ENCODE measurements at regions not wholly inside any gene's neighbourhood (a gene's known extent, or its start where the extent isn't known, plus 50 kb on each side); places are given as distances from the start of the nearest gene placed in this dataset.
"Not testable (repeated sequence)": the region's sequence is repeated elsewhere in the genome, so short reads cannot be mapped to it uniquely, and the experiment has no call there.

DNA sequence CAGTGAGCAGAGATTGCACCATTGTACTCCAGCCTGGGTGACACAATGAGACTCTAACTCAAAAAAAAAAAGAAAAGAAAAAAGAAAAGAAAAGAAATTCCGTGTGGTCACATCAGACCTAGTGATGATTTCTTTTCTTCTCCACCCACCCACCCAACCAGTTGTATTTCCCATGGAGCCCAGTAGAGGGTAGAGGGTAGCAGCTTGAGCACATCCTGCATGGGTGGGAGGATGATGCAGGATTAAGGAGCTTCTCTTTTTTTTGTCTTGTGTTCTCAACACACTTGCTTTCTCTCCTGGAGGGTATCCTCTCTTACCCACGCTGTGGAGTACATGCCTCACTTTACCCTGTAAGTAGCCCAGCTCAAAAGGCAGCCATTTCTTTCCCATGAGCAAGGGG, 118.6 kb upstream of the CARD11 start:
- DNase-seq (ENCODE audit: low read depth in 3 of 3), result no peak

DNA sequence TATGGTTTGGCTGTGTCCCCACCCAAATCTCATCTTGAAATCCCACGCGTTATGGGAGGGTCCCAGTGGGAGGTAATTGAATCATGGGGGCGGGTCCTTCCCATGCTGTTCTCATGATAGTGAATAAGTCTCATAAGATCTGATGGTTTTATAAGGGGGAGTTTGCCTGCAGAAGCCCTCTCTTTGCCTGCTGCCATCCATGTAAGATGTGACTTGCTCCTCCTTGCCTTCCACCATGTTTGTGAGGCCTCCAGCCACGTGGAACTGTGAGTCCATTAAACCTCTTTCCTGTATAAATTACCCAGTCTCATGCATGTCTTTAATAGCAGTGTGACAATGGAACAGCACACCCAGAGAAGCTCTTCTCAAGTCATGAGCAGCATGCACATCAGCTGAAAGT, 119.1 kb upstream of the CARD11 start:
- DNase-seq (ENCODE audit: low read depth in 3 of 3), result not testable (repeated sequence)

DNA sequence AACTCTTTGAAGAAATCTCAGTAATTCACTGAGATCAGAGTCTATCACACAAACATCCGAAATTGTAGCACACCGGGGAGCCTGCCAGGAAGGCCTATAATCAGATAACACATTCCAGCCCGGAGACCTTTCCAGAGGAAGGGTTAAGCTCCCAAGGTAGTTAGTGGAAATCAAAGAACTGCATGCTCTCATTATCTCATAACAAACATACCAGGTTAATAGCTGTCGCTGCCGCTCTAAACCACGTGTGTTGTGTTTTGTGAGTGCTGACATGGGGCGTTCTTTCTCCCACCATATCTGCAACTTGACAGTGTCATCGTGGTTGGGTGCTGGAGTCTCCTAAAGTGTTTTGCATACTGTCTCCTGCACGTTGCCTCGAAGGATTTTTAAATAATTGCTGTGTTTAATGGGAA, 120.7 kb upstream of the CARD11 start:
- no peak for DNase-seq (ENCODE audit: low read depth in 3 of 3)

- no peak for DNase-seq (ENCODE audit: low read depth in 3 of 3)
These were observed 122.3 kb upstream of the CARD11 start for GRCh38 chr7:3165681-3166580.

DNA sequence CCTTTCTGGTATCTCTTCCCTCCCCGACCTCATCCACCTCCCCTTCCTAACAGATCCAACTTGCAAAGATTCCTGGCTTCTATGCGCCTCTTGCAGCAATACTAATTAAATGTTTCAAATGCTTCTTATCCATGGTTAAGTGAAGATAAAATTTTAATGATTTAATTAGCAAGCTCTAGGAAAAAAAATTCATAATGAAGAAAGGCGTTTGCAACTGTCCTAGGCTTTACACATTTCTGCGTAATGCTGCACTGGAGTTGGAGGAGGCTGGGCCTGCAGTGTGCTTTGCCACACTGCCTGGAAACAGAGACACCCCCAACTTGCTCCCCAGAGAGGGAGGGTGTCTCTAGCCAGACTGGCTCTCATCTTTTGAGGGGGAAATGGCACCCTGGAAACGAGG, 123.9 kb upstream of the CARD11 start:
- DNase-seq (ENCODE audit: low read depth in 3 of 3), result no peak

GRCh38 chr7:3168370-3168769, 124.7 kb upstream of the CARD11 start:
- no peak for DNase-seq (ENCODE audit: low read depth in 3 of 3)

DNA sequence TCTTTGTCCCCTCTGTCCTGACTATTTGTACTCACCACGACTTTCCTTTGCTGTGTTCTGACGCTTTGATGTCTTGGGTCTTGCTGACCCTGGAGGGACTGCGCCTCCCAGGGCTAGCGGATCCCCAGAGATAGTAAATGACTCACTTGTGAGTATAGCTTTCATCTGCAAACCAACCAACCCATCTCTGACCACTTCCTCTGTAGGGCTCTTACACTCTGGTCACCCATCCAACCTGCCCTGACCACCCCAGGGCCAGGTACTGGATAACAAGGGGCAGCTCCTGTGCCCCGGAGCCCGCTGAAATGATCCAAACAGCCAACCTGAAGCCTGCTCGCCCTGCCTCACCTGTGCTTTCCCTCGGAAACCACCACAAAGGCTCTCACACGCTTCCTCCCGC, 125.2 kb upstream of the CARD11 start:
- DNase-seq (ENCODE audit: low read depth in 3 of 3), result no peak

- no peak for DNase-seq (ENCODE audit: low read depth in 3 of 3)
These were observed 128.2 kb upstream of the SDK1 start for GRCh38 chr7:3172768-3173280.

- DNase-seq (ENCODE audit: low read depth in 3 of 3), result no peak
These were observed 126.4 kb upstream of the SDK1 start for GRCh38 chr7:3174515-3175284.

GRCh38 chr7:3175285-3175902, 125.7 kb upstream of the SDK1 start:
- no peak for DNase-seq (ENCODE audit: low read depth in 3 of 3)

- DNase-seq (ENCODE audit: low read depth in 3 of 3), result no peak
These were observed 124.7 kb upstream of the SDK1 start for GRCh38 chr7:3176112-3177000.

DNA sequence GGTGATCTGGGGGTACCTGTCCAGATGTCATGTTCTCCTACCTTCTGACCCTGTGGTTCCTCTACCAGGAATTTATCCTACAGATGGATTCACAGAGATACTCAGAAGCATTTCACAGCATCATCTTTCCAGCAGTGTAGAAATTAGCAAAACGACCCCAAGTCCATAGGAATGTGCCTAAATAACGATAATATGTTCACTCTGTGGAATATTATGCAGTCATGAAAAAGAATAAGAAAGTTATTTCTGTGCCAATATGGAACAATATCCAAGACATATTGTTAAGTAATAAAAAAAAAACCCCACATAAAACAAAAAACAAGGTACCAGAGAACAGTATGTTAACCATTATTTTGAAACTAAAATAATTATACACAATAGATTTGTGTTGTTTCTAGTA, 123.8 kb upstream of the SDK1 start:
- no peak for DNase-seq (ENCODE audit: low read depth in 3 of 3)

GRCh38 chr7:3179456-3179855, 121.6 kb upstream of the SDK1 start:
- no peak for DNase-seq (ENCODE audit: low read depth in 3 of 3)

DNA sequence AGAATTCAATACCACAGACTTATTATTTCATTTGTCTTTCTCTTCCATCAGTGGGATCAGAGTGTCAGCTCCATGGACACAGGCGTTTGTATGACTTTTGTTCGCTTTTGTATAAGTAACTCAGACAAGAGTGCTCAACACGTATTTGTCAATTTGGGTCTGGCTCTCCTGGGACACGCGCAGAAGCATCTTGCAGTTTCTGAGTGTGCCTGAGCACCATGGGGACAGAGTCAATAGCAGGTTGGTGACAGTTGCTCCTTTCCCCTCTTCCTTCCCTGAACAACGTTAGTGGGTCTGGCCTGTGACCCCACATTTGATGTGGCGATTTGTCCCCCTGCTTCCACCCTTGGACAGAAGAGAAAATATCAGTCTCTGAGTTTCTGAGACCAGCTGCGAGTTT, 120.4 kb upstream of the SDK1 start:
- no peak for DNase-seq (ENCODE audit: low read depth in 3 of 3)

- DNase-seq (ENCODE audit: low read depth in 3 of 3), result not testable (repeated sequence)
These were observed 119.0 kb upstream of the SDK1 start for GRCh38 chr7:3182055-3182454.

DNA sequence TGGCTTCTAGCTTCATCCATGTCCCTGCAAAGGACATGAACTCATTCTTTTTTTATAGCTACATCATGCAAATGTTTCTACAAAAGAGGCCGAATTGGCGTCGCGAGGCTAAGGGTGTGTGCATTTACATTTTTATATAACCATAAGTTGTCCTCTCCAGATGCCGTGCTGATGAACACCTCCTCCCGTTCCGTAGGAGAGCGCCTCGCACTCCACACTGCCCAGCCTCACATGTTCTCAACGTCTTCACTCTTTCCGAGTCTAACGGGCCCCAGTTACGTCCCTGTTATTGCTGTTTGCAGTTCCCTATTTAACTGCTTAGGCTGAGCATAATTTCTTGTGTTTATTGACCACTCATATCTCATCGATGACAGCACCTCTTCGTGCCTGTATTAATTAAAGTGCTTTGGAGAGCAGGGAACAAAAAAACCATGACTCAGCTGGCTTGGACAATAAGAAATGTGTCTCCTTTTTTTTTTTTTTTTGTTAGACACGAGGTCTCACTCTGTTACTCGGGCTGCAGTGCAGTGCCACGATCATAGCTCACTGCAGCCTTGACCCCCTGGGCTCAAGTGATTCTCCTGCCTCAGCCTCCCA, 113.5 kb upstream of the SDK1 start:
- no peak for DNase-seq (ENCODE audit: low read depth in 3 of 3)

DNA sequence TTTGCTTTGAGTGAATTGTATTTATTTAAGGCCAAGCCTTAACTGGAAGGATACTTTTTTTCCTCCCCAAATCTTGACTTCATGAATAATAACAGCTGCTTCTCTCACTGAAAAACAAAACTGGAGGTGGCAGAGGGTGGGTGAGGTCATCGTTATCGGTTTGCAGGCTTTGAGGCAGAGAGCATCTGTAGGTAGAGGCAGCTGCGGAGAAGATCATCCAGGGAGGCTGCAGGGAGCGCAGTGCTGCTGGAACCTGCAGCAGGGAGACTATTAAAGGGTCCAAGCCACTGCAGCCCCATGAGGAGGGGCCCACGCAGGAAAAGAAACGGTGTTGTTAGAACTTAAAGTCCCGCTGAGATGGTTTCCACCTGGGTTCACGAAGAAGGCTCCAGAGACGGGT, 112.1 kb upstream of the SDK1 start:
- DNase-seq (ENCODE audit: low read depth in 3 of 3), result no peak

GRCh38 chr7:3191548-3191947, 109.5 kb upstream of the SDK1 start:
- no peak for DNase-seq (ENCODE audit: low read depth in 3 of 3)

- no peak for DNase-seq (ENCODE audit: low read depth in 3 of 3)
These were observed 108.4 kb upstream of the SDK1 start for GRCh38 chr7:3192669-3193068.

DNA sequence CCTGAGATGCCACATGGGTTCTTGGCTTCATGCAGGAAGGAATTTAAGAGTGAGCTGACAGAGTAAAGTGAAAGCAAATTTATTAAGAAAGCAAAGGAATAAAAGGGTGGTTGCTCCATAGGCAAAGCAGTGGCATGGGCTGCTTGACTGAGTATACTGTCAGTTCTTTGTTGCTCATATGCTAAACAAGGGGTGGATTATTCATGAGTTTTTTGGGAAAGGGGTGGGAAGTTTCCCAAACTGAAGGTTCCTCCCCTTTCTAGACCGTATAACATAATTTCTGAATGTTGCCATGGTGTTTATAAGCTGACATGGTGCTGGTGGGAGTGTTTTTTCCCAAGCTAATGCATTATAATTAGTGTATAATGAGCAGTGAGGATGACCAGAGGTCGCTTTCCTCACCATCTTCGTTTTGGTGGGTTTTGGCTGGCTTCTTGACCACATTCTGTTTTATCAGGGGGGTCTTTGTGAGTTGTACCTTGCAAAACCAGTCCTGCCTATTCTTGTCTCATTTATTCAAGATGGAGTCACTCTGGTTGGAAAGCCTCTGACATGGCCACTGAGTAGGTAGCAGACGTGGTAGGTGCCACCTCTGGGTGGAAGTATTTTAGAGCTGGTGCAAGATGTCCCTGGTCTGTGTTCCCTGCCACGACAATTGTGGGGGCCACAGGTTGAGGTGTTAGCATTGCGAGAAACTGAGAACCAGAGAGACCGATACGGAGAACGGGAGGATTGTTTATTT, 107.5 kb upstream of the SDK1 start:
- no peak for DNase-seq (ENCODE audit: low read depth in 3 of 3)
